ENCODE measurements at regions not wholly inside any gene's neighbourhood (a gene's known extent, or its start where the extent isn't known, plus 50 kb on each side); places are given as distances from the start of the nearest gene placed in this dataset.

DNA sequence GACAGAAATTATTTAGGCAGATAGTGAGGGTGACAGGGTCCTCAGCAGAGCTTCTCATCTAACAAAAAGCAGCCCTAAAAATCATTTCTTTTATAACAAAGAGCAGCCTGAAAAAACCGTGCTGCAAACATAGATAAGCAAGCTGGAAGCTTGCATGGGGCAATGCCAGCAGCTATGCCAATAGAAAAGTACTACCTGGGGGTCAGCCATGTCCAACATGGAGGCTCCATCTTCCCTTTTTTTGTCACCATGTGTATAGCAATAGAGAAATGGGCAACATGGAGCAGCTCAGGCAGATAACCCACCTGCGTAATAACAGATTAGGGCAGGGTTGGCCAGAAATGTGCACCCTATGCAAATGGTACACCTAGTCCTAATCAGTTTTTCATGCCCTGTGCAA is 57.4 kb upstream of the IGLL5 start:
- no peak for DNase-seq
- no peaks in the 10 kb centered on the region for H3K9me3 ChIP-seq
- no peak for ATAC-seq
- TF ChIP-seq, protein P1, sequence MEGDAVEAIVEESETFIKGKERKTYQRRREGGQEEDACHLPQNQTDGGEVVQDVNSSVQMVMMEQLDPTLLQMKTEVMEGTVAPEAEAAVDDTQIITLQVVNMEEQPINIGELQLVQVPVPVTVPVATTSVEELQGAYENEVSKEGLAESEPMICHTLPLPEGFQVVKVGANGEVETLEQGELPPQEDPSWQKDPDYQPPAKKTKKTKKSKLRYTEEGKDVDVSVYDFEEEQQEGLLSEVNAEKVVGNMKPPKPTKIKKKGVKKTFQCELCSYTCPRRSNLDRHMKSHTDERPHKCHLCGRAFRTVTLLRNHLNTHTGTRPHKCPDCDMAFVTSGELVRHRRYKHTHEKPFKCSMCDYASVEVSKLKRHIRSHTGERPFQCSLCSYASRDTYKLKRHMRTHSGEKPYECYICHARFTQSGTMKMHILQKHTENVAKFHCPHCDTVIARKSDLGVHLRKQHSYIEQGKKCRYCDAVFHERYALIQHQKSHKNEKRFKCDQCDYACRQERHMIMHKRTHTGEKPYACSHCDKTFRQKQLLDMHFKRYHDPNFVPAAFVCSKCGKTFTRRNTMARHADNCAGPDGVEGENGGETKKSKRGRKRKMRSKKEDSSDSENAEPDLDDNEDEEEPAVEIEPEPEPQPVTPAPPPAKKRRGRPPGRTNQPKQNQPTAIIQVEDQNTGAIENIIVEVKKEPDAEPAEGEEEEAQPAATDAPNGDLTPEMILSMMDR (IDR thresholded peaks at IDR 0.05), result no peak
- no peak overlapping the region for H3K4me3 ChIP-seq
- intact Hi-C loops (cut with DNase I, micrococcal nuclease), result no loop called here
- no peaks in the 10 kb centered on the region for H3K36me3 ChIP-seq (ENCODE audit: low read depth)
- H3K4me1 ChIP-seq (ENCODE audit: low read depth), result no peaks in the 10 kb centered on the region

GRCh38 chr22:22830957-22831688 is 56.5 kb upstream of the IGLL5 start:
- Histone ChIP-seq H3K4me1 (ENCODE audit: low read depth) (no peaks in the 10 kb centered on the region), H3K36me3 (ENCODE audit: low read depth) (no peaks in the 10 kb centered on the region), H3K9me3 (no peaks in the 10 kb centered on the region), H3K4me3 (no peak overlapping the region)
- no peak for DNase-seq
- TF ChIP-seq, protein P1 (IDR thresholded peaks at IDR 0.05), result no peak
- ATAC-seq, result no peak
- intact Hi-C loops (cut with DNase I, micrococcal nuclease), result no loop called here

DNA sequence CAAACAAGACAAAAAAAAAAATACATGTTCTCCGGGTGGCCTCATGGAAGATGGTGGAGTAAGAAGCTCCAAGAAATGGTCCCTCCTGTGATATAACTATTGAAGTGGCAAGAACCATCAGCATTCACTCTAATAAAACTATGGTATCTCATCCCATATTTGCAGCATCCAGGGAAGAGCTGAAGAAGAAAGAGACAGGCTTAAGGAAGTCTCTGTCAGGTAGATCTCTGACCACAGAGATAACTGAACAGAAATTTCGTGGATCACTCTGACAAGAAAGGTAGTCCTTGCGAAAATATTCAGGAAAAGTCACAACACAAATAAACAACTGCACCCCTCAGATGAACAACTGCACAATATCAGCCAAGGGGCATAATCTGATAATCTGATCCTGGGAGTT is 54.6 kb upstream of the IGLL5 start:
- no peaks in the 10 kb centered on the region for H3K36me3 ChIP-seq (ENCODE audit: low read depth)
- TF ChIP-seq, protein P1 (IDR thresholded peaks at IDR 0.05), result no peak
- H3K9me3 ChIP-seq, result no peaks in the 10 kb centered on the region
- no peak overlapping the region for H3K4me3 ChIP-seq
- H3K4me1 ChIP-seq (ENCODE audit: low read depth), result no peaks in the 10 kb centered on the region
- DNase-seq (no peak), ATAC-seq (no peak)
- intact Hi-C loops (cut with DNase I, micrococcal nuclease), result no loop called here

DNA sequence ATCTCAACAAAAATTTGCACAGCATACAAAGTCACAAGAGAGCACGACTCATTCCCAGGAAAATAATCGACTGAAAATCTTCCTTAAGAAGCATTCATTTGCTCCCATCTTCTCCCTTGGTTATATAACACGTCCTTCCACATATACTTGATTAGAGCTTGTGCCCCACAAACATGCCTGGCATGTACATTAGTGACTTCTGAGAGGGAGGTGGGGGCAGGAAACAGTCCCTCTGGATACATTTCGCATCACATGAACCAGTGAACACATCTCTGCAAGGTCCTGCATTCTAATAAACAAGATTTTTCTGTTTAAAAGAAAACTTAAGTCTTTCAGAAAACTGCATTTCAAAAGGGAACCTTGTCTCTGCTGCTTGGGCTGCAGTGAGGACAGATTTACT is 54.1 kb upstream of the IGLL5 start:
- no peaks in the 10 kb centered on the region for H3K36me3 ChIP-seq (ENCODE audit: low read depth)
- intact Hi-C loops (cut with DNase I, micrococcal nuclease), result no loop called here
- no peak for ATAC-seq

GRCh38 chr22:22834204-22834603 is 53.4 kb upstream of the IGLL5 start:
- H3K9me3 ChIP-seq, result no peaks in the 10 kb centered on the region
- TF ChIP-seq, protein P1 (IDR thresholded peaks at IDR 0.05), result no peak
- no peak overlapping the region for H3K4me3 ChIP-seq
- H3K4me1 ChIP-seq (ENCODE audit: low read depth), result no peaks in the 10 kb centered on the region
- no peaks in the 10 kb centered on the region for H3K36me3 ChIP-seq (ENCODE audit: low read depth)
- intact Hi-C loops (cut with DNase I, micrococcal nuclease), result no loop called here
- ATAC-seq, result no peak
- DNase-seq, result no peak

More for the DNA sequence above, 54.1 kb upstream of the IGLL5 start:
- H3K9me3 ChIP-seq, result no peaks in the 10 kb centered on the region
- no peak overlapping the region for H3K4me3 ChIP-seq
- TF ChIP-seq, protein P1 (IDR thresholded peaks at IDR 0.05), result no peak
- DNase-seq, result no peak
- H3K4me1 ChIP-seq (ENCODE audit: low read depth), result no peaks in the 10 kb centered on the region

DNA sequence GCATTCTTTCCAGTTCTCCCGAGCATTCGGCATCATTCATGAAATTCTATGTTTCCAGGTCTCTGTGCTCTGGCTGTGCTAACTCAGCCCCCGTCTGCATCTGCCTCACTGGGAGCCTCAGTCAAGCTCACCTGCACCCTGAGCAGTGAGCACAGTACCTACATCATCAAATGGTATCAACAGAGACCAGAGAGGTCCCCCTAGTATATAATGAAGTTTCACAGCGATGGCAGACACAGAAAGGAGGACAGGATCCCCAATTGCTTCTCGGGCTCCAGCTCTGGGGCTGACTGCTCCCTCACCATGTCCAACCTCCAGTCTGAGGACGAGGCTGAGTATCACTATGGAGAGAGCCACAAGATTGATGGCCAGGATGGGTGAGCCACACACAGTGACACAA is 52.8 kb upstream of the IGLL5 start:
- H3K36me3 ChIP-seq (ENCODE audit: low read depth), result no peaks in the 10 kb centered on the region
- intact Hi-C loops (cut with DNase I, micrococcal nuclease), result no loop called here
- H3K9me3 ChIP-seq, result no peaks in the 10 kb centered on the region
- no peaks in the 10 kb centered on the region for H3K4me1 ChIP-seq (ENCODE audit: low read depth)
- TF ChIP-seq, protein P1 (IDR thresholded peaks at IDR 0.05), result no peak
- ATAC-seq (no peak), DNase-seq (no peak)
- H3K4me3 ChIP-seq, result no peak overlapping the region
